ENCODE measurements at regions not wholly inside any gene's neighbourhood (a gene's known extent, or its start where the extent isn't known, plus 50 kb on each side); places are given as distances from the start of the nearest gene placed in this dataset.

- Histone ChIP-seq H3K4me3 (ENCODE audit: low read depth, low read length) (peak overlapping the region; percentile 37), H3K27ac (no peak overlapping the region), H3K36me3 (replicated peaks) (no peaks in the 10 kb centered on the region), H3K27me3 (replicated peaks) (no peaks in the 10 kb centered on the region)
- in situ Hi-C loops (cut with HindIII; ENCODE audit: low pct_ligation_motif_present, low sequenced_read_pairs) = no loop called here
- TF ChIP-seq, protein P1, sequence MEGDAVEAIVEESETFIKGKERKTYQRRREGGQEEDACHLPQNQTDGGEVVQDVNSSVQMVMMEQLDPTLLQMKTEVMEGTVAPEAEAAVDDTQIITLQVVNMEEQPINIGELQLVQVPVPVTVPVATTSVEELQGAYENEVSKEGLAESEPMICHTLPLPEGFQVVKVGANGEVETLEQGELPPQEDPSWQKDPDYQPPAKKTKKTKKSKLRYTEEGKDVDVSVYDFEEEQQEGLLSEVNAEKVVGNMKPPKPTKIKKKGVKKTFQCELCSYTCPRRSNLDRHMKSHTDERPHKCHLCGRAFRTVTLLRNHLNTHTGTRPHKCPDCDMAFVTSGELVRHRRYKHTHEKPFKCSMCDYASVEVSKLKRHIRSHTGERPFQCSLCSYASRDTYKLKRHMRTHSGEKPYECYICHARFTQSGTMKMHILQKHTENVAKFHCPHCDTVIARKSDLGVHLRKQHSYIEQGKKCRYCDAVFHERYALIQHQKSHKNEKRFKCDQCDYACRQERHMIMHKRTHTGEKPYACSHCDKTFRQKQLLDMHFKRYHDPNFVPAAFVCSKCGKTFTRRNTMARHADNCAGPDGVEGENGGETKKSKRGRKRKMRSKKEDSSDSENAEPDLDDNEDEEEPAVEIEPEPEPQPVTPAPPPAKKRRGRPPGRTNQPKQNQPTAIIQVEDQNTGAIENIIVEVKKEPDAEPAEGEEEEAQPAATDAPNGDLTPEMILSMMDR (IDR thresholded peaks at IDR 0.05; ENCODE audit: low read depth, low read length, missing control alignments) = peak; percentile 86
- DNase-seq = no peak
Observed at GRCh38 chrX:69285881-69286564, 120.8 kb upstream of the PJA1 start.

GRCh38 chrX:69285401-69285877 lies 120.2 kb upstream of the PJA1 start:
- TF ChIP-seq, protein P1 (IDR thresholded peaks at IDR 0.05; ENCODE audit: low read depth, low read length, missing control alignments) = no peak
- in situ Hi-C loops (cut with HindIII; ENCODE audit: low pct_ligation_motif_present, low sequenced_read_pairs) = no loop called here
- DNase-seq = no peak
- Histone ChIP-seq H3K4me3 (ENCODE audit: low read depth, low read length) (peak overlapping the region; percentile 37), H3K27me3 (replicated peaks) (no peaks in the 10 kb centered on the region), H3K36me3 (replicated peaks) (no peaks in the 10 kb centered on the region), H3K27ac (no peak overlapping the region)

GRCh38 chrX:69284491-69284890 lies 119.2 kb upstream of the PJA1 start:
- DNase-seq = no peak
- TF ChIP-seq, protein P1 (IDR thresholded peaks at IDR 0.05; ENCODE audit: low read depth, low read length, missing control alignments) = no peak
- no peak overlapping the region for H3K27ac ChIP-seq
- H3K27me3 ChIP-seq (replicated peaks) = no peaks in the 10 kb centered on the region
- H3K36me3 ChIP-seq (replicated peaks) = no peaks in the 10 kb centered on the region
- no peak overlapping the region for H3K4me3 ChIP-seq (ENCODE audit: low read depth, low read length)
- in situ Hi-C loops (cut with HindIII; ENCODE audit: low pct_ligation_motif_present, low sequenced_read_pairs) = no loop called here

DNA sequence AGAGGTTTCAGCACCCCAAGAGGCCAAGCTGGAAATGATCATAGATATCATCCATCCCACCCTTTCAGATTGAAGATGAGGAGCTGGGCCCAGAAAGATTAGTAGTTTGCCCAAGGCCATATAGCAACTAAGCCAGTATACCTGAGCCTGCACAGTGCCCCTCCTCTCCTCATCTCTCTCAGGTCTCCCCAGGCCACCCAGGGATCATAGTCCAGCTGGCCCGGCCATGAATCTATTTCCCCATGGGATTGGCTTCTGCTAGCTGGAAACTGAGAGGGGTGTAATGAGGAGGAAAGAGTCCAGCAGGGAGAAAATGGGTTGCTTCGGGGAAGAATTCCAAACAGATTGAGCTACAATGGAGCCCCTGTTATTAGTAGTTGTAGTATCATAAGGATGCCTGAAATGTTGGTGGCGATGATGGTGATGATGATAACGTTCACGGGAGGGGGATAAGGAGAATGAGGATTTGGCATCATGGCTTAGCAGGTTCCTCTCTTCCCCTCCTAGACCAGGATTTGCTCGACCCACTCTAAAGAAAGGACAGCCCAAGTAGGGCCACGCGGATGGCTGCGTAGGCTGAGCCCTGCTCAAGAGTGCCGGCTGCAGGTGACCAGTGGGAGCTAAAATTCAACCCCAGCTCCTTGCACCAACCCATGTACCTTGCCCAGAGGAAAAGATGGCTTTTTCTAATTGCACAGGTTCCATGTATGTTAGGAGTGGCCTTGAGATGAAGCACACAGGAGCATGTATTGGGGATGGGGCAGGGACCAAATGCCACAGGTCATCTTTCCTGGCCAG lies 117.8 kb upstream of the PJA1 start:
- H3K27me3 ChIP-seq (replicated peaks) = no peaks in the 10 kb centered on the region
- in situ Hi-C loops (cut with HindIII; ENCODE audit: low pct_ligation_motif_present, low sequenced_read_pairs) = no loop called here
- H3K4me3 ChIP-seq (ENCODE audit: low read depth, low read length) = no peak overlapping the region
- DNase-seq = no peak
- no peak overlapping the region for H3K27ac ChIP-seq
- TF ChIP-seq, protein P1 (IDR thresholded peaks at IDR 0.05; ENCODE audit: low read depth, low read length, missing control alignments) = peak; percentile 26
- no peaks in the 10 kb centered on the region for H3K36me3 ChIP-seq (replicated peaks)

- TF ChIP-seq, protein P1 (IDR thresholded peaks at IDR 0.05; ENCODE audit: low read depth, low read length, missing control alignments) = no peak
- Histone ChIP-seq H3K36me3 (replicated peaks) (no peaks in the 10 kb centered on the region), H3K27me3 (replicated peaks) (no peaks in the 10 kb centered on the region), H3K27ac (no peak overlapping the region), H3K4me3 (ENCODE audit: low read depth, low read length) (no peak overlapping the region)
- DNase-seq = no peak
- in situ Hi-C loops (cut with HindIII; ENCODE audit: low pct_ligation_motif_present, low sequenced_read_pairs) = no loop called here
Observed at GRCh38 chrX:69280933-69281332, 115.7 kb upstream of the PJA1 start.
